ENCODE measurements at regions not wholly inside any gene's neighbourhood (a gene's known extent, or its start where the extent isn't known, plus 50 kb on each side); places are given as distances from the start of the nearest gene placed in this dataset.
"Not testable (repeated sequence)": the region's sequence is repeated elsewhere in the genome, so short reads cannot be mapped to it uniquely, and the experiment has no call there.

DNA sequence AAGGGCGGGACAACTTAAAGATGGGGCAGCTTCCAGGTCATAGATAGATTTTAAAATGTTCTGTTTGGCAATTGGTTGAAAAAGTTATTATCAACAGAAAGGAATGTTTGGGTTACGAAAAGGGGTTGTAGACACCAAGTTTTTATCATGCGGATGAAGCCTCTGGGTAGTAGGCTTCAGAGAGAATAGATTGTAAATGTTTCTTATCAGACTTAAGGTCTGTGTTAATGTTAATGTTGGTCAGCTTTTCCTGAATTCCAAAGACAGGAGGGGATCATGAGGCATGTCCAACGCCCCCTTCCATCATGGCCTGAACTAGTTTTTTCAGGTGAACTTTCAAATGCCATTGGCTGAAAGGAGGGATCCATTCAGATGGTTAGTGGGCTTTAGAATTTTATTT is 84.2 kb upstream of the KIF5B start:
- Histone ChIP-seq H3K36me3 (ENCODE audit: control insufficient read depth in 2 of 2, extremely low read depth in 1 of 2, insufficient read depth in 2 of 2, low read length in 2 of 2) (no peaks in the 10 kb centered on the region), H4K20me1 (ENCODE audit: control insufficient read depth, extremely low read depth, insufficient read depth, low read length) (no peaks in the 10 kb centered on the region), H3K27me3 (ENCODE audit: control insufficient read depth, extremely low read depth, insufficient read depth, low read length) (no peaks in the 10 kb centered on the region), H3K4me3 (ENCODE audit: control insufficient read depth in 2 of 3, extremely low read depth in 1 of 3, insufficient read depth in 2 of 3, low read depth in 1 of 3, low read length in 3 of 3) (no peak overlapping the region), H3K79me2 (ENCODE audit: control insufficient read depth, insufficient read depth, low read length) (no peaks in the 10 kb centered on the region), H3K4me1 (ENCODE audit: control insufficient read depth, extremely low read depth, insufficient read depth, low read length) (peaks cover 51% of the 10 kb centered on the region), H3K9ac (ENCODE audit: control insufficient read depth, extremely low read depth, insufficient read depth, low read length) (no peak overlapping the region), H3K27ac (ENCODE audit: control insufficient read depth, insufficient read depth, low read length) (peak overlapping the region; percentile 83), H3K9me1 (ENCODE audit: control insufficient read depth, extremely low read depth, insufficient read depth, low read length) (no peaks in the 10 kb centered on the region), H2AFZ (ENCODE audit: control insufficient read depth, low read length) (no peak overlapping the region), H3K9me3 (ENCODE audit: control insufficient read depth, low read depth, low read length) (no peaks in the 10 kb centered on the region), H3K4me2 (ENCODE audit: control insufficient read depth, extremely low read depth, insufficient read depth, low read depth, low read length) (no peak overlapping the region)
- DNase-seq (ENCODE audit: low read depth, low spot score), result no peak
- no peak for FAIRE-seq
- dilution Hi-C loops (cut with MboI; ENCODE audit: extremely low pct_ligation_motif_present, low sequenced_read_pairs), result no loop called here
- TF ChIP-seq EZH2 (IDR thresholded peaks at IDR 0.05; ENCODE audit: low read length), result no peak
- TF ChIP-seq, protein P1, sequence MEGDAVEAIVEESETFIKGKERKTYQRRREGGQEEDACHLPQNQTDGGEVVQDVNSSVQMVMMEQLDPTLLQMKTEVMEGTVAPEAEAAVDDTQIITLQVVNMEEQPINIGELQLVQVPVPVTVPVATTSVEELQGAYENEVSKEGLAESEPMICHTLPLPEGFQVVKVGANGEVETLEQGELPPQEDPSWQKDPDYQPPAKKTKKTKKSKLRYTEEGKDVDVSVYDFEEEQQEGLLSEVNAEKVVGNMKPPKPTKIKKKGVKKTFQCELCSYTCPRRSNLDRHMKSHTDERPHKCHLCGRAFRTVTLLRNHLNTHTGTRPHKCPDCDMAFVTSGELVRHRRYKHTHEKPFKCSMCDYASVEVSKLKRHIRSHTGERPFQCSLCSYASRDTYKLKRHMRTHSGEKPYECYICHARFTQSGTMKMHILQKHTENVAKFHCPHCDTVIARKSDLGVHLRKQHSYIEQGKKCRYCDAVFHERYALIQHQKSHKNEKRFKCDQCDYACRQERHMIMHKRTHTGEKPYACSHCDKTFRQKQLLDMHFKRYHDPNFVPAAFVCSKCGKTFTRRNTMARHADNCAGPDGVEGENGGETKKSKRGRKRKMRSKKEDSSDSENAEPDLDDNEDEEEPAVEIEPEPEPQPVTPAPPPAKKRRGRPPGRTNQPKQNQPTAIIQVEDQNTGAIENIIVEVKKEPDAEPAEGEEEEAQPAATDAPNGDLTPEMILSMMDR (optimal IDR thresholded peaks at IDR 0.05 in 1 of 3, IDR thresholded peaks at IDR 0.05 in 1 of 3, conservative IDR thresholded peaks at IDR 0.05 in 1 of 3; ENCODE audit: extremely low read depth in 1 of 3, insufficient read depth in 2 of 3, low read length in 3 of 3), result no peak

DNA sequence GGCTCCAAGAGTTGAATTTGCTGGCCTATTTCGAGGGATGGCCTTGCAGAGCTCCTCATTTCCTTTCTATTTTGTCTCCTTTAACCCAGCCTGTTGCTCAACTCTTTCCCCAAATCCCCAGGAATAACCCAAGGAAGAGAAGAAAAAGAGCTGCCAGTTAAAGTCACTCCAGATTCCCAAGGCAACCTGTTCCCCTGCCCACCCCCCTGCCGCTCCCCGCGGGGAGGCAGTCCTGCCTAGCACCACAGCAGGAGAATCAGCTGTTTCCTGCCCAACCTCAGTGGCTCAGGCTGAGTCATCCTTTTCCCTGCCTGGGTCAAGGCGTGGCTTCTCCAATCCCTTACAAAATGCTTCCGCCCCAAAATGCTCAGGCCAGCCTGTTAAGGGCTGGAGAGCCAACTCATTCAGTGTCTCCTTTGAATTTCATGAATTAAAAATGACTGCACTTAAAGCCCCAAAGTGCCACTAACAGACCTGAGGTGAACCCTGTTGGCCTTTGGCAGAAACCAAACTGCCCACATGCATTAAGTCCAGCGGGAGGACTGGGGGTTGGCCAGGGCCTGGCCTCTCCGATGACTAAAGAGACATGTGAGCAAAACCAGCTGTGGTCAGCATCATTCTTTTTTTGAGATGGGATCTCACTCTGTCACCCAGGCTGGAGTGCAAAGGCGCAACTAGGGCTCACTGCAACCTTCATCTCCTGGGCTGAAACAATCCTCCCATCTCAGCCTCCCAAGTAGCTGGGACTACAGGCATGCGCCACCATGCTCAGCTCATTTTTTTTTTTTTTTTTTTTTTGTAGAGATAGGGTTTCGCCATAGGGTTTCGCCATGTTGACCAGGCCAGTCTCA is 83.2 kb upstream of the KIF5B start:
- Histone ChIP-seq H2AFZ (ENCODE audit: control insufficient read depth, low read length) (peak overlapping the region; percentile 22), H3K4me1 (ENCODE audit: control insufficient read depth, extremely low read depth, insufficient read depth, low read length) (peaks cover 46% of the 10 kb centered on the region), H3K4me2 (ENCODE audit: control insufficient read depth, extremely low read depth, insufficient read depth, low read depth, low read length) (peak overlapping the region; percentile 61), H3K9me1 (ENCODE audit: control insufficient read depth, extremely low read depth, insufficient read depth, low read length) (no peaks in the 10 kb centered on the region), H4K20me1 (ENCODE audit: control insufficient read depth, extremely low read depth, insufficient read depth, low read length) (no peaks in the 10 kb centered on the region), H3K9me3 (ENCODE audit: control insufficient read depth, low read depth, low read length) (no peaks in the 10 kb centered on the region), H3K27ac (ENCODE audit: control insufficient read depth, insufficient read depth, low read length) (peak overlapping the region; percentile 83), H3K36me3 (ENCODE audit: control insufficient read depth in 2 of 2, extremely low read depth in 1 of 2, insufficient read depth in 2 of 2, low read length in 2 of 2) (no peaks in the 10 kb centered on the region), H3K9ac (ENCODE audit: control insufficient read depth, extremely low read depth, insufficient read depth, low read length) (peak overlapping the region; percentile 39), H3K27me3 (ENCODE audit: control insufficient read depth, extremely low read depth, insufficient read depth, low read length) (no peaks in the 10 kb centered on the region), H3K4me3 (ENCODE audit: control insufficient read depth in 2 of 3, extremely low read depth in 1 of 3, insufficient read depth in 2 of 3, low read depth in 1 of 3, low read length in 3 of 3) (no peak overlapping the region), H3K79me2 (ENCODE audit: control insufficient read depth, insufficient read depth, low read length) (no peaks in the 10 kb centered on the region)
- dilution Hi-C loops (cut with MboI; ENCODE audit: extremely low pct_ligation_motif_present, low sequenced_read_pairs), result no loop called here
- DNase-seq (ENCODE audit: low read depth, low spot score) (peak; percentile 89), FAIRE-seq (peak; percentile 95)
- no peak for TF ChIP-seq EZH2 (IDR thresholded peaks at IDR 0.05; ENCODE audit: low read length)
- TF ChIP-seq, protein P1 (optimal IDR thresholded peaks at IDR 0.05 in 1 of 3, IDR thresholded peaks at IDR 0.05 in 1 of 3, conservative IDR thresholded peaks at IDR 0.05 in 1 of 3; ENCODE audit: extremely low read depth in 1 of 3, insufficient read depth in 2 of 3, low read length in 3 of 3), result peak; percentile 18 to 65 (median 28)

GRCh38 chr10:32136927-32137326 is 80.7 kb upstream of the KIF5B start:
- dilution Hi-C loops (cut with MboI; ENCODE audit: extremely low pct_ligation_motif_present, low sequenced_read_pairs); H3K9ac ChIP-seq (ENCODE audit: control insufficient read depth, extremely low read depth, insufficient read depth, low read length); H2AFZ ChIP-seq (ENCODE audit: control insufficient read depth, low read length); H3K79me2 ChIP-seq (ENCODE audit: control insufficient read depth, insufficient read depth, low read length); FAIRE-seq; H3K4me2 ChIP-seq (ENCODE audit: control insufficient read depth, extremely low read depth, insufficient read depth, low read depth, low read length); H3K9me1 ChIP-seq (ENCODE audit: control insufficient read depth, extremely low read depth, insufficient read depth, low read length); H3K4me3 ChIP-seq (ENCODE audit: control insufficient read depth in 2 of 3, extremely low read depth in 1 of 3, insufficient read depth in 2 of 3, low read depth in 1 of 3, low read length in 3 of 3); H3K9me3 ChIP-seq (ENCODE audit: control insufficient read depth, low read depth, low read length); H3K27me3 ChIP-seq (ENCODE audit: control insufficient read depth, extremely low read depth, insufficient read depth, low read length); H4K20me1 ChIP-seq (ENCODE audit: control insufficient read depth, extremely low read depth, insufficient read depth, low read length); DNase-seq (ENCODE audit: low read depth, low spot score); H3K27ac ChIP-seq (ENCODE audit: control insufficient read depth, insufficient read depth, low read length); H3K36me3 ChIP-seq (ENCODE audit: control insufficient read depth in 2 of 2, extremely low read depth in 1 of 2, insufficient read depth in 2 of 2, low read length in 2 of 2): not testable (repeated sequence)
- H3K4me1 ChIP-seq (ENCODE audit: control insufficient read depth, extremely low read depth, insufficient read depth, low read length), result peaks cover 38% of the 10 kb centered on the region

GRCh38 chr10:32135796-32136195 is 79.6 kb upstream of the KIF5B start:
- FAIRE-seq; H3K36me3 ChIP-seq (ENCODE audit: control insufficient read depth in 2 of 2, extremely low read depth in 1 of 2, insufficient read depth in 2 of 2, low read length in 2 of 2); H3K9me3 ChIP-seq (ENCODE audit: control insufficient read depth, low read depth, low read length); H3K4me2 ChIP-seq (ENCODE audit: control insufficient read depth, extremely low read depth, insufficient read depth, low read depth, low read length); H3K27me3 ChIP-seq (ENCODE audit: control insufficient read depth, extremely low read depth, insufficient read depth, low read length); H3K4me3 ChIP-seq (ENCODE audit: control insufficient read depth in 2 of 3, extremely low read depth in 1 of 3, insufficient read depth in 2 of 3, low read depth in 1 of 3, low read length in 3 of 3); dilution Hi-C loops (cut with MboI; ENCODE audit: extremely low pct_ligation_motif_present, low sequenced_read_pairs); H2AFZ ChIP-seq (ENCODE audit: control insufficient read depth, low read length); H4K20me1 ChIP-seq (ENCODE audit: control insufficient read depth, extremely low read depth, insufficient read depth, low read length); DNase-seq (ENCODE audit: low read depth, low spot score); H3K9me1 ChIP-seq (ENCODE audit: control insufficient read depth, extremely low read depth, insufficient read depth, low read length); H3K79me2 ChIP-seq (ENCODE audit: control insufficient read depth, insufficient read depth, low read length); H3K9ac ChIP-seq (ENCODE audit: control insufficient read depth, extremely low read depth, insufficient read depth, low read length); H3K27ac ChIP-seq (ENCODE audit: control insufficient read depth, insufficient read depth, low read length): not testable (repeated sequence)
- H3K4me1 ChIP-seq (ENCODE audit: control insufficient read depth, extremely low read depth, insufficient read depth, low read length), result peaks cover 42% of the 10 kb centered on the region
